Natural killer cell (primary cell): ENCODE measurements at regions not wholly inside any gene's neighbourhood (a gene's known extent, or its start where the extent isn't known, plus 50 kb on each side); places are given as distances from the start of the nearest gene placed in this dataset.

Experiments
- ATAC-seq, 3 donors: fragments of 150-1000 bp in 2 of 3; fragments of 200-7000 bp in 1 of 3; cut with Tn5 transposase; 1 replicate in 1 of 3; 2 replicates in 2 of 3; pipeline ENCODE4 v1.10.0; 2021; ENCODE audit warnings: mild to moderate bottlenecking in 2 of 3, moderate library complexity in 2 of 3
- DNase-seq, 2 donors: peaks; one replicate each; pipeline versions ENCODE4 v3.0.0 to v3.0.0-alpha.2; 2013 to 2021; ENCODE audit warnings: mixed read lengths in 1 of 2
- H3K27ac ChIP-seq: one replicate; pipeline ENCODE4 v1.5.1; 2013; ENCODE audit warnings: mild to moderate bottlenecking, low read length
- H3K27me3 ChIP-seq: one replicate; pipeline ENCODE4 v1.6.1; 2013; ENCODE audit warnings: low read length; ENCODE audit not compliant: control insufficient read depth, insufficient read depth
- H3K36me3 ChIP-seq: one replicate; pipeline ENCODE4 v1.6.1; 2013; ENCODE audit warnings: low read length; ENCODE audit not compliant: control insufficient read depth, insufficient read depth
- H3K4me1 ChIP-seq: one replicate; pipeline ENCODE4 v1.6.1; 2013; ENCODE audit warnings: low read length; ENCODE audit not compliant: control insufficient read depth, insufficient read depth
- H3K4me3 ChIP-seq: one replicate; pipeline ENCODE4 v1.5.1; 2013; ENCODE audit warnings: low read length
- H3K9me3 ChIP-seq: one replicate; pipeline ENCODE4 v1.6.1; 2013; ENCODE audit warnings: low read length; ENCODE audit not compliant: control insufficient read depth, insufficient read depth
- H3K27ac Mint-ChIP-seq, 2 donors: one replicate each; pipeline ENCODE4 v1.8.0; 2022; ENCODE audit warnings: mild to moderate bottlenecking in 2 of 2, mixed read lengths in 2 of 2, moderate library complexity in 1 of 2
- H3K27me3 Mint-ChIP-seq, 2 donors: one replicate each; pipeline ENCODE4 v1.8.0; 2022; ENCODE audit warnings: low read depth in 2 of 2, mixed read lengths in 2 of 2
- H3K36me3 Mint-ChIP-seq: one replicate; pipeline ENCODE4 v1.8.0; 2022; ENCODE audit warnings: mixed read lengths
- H3K4me1 Mint-ChIP-seq, 2 donors: one replicate each; pipeline ENCODE4 v1.8.0; 2022; ENCODE audit warnings: mixed read lengths in 2 of 2
- H3K4me3 Mint-ChIP-seq: one replicate; pipeline ENCODE4 v1.8.0; 2022; ENCODE audit warnings: mild to moderate bottlenecking, moderate library complexity, mixed read lengths
- H3K9me3 Mint-ChIP-seq, 2 donors: one replicate each; pipeline ENCODE4 v1.8.0; 2022; ENCODE audit warnings: mixed read lengths in 2 of 2
- WGBS: methylation state at CpG from one replicate; pipeline ENCODE4 v1.1.7; 2013; ENCODE audit warnings: missing lambda C conversion rate; ENCODE audit not compliant: insufficient coverage; 5-methylcytosine and 5-hydroxymethylcytosine counted together
- intact Hi-C: fragments of 100-400 bp; cut with micrococcal nuclease; formaldehyde crosslinking; loops from one replicate; pipeline ENCODE4 v1.14.2; 2022
- TF ChIP-seq, protein P1 (sequence below): fragments of 200-600 bp; IDR thresholded peaks from one replicate; pipeline ENCODE4 v1.8.0; 2022; ENCODE audit warnings: antibody characterized with exemption

DNA sequence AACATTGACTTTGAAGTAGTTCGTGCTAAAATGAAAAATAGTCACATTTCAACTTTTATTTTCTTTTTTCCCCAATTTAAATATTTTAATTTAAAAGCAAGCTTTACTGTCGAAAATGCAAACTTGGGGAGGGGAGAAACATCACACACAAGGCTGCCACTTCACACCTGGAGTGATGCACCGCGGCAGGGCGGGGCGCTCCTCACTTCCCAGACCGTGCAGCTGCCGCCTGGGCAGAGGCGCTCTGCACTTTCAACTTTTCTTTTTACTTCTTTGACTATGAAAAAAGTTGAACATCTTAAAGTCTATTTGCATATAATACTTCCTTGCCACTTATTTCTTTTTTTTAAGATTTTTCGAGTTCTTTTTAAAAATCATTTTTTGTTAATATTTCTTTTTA lies 993.3 kb upstream of the GJE1 start:
- H3K4me1 Mint-ChIP-seq = no peaks in the 10 kb centered on the region
- H3K36me3 Mint-ChIP-seq = no peaks in the 10 kb centered on the region
- ATAC-seq (no peak), DNase-seq (no peak)
- Histone ChIP-seq H3K4me3 (no peak overlapping the region), H3K27ac (no peak overlapping the region), H3K27me3 (no peaks in the 10 kb centered on the region), H3K9me3 (no peaks in the 10 kb centered on the region), H3K36me3 (no peaks in the 10 kb centered on the region), H3K4me1 (no peaks in the 10 kb centered on the region)
- 92% methylated on average over 8 of the region's 10 CpGs for WGBS
- intact Hi-C loops = no loop called here
- peaks cover 0 to 2% of the 10 kb centered on the region in 2 donors for H3K9me3 Mint-ChIP-seq
- H3K4me3 Mint-ChIP-seq = no peak overlapping the region
- TF ChIP-seq, protein P1, sequence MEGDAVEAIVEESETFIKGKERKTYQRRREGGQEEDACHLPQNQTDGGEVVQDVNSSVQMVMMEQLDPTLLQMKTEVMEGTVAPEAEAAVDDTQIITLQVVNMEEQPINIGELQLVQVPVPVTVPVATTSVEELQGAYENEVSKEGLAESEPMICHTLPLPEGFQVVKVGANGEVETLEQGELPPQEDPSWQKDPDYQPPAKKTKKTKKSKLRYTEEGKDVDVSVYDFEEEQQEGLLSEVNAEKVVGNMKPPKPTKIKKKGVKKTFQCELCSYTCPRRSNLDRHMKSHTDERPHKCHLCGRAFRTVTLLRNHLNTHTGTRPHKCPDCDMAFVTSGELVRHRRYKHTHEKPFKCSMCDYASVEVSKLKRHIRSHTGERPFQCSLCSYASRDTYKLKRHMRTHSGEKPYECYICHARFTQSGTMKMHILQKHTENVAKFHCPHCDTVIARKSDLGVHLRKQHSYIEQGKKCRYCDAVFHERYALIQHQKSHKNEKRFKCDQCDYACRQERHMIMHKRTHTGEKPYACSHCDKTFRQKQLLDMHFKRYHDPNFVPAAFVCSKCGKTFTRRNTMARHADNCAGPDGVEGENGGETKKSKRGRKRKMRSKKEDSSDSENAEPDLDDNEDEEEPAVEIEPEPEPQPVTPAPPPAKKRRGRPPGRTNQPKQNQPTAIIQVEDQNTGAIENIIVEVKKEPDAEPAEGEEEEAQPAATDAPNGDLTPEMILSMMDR = no peak
- no peaks in the 10 kb centered on the region for H3K27me3 Mint-ChIP-seq
- H3K27ac Mint-ChIP-seq = no peak overlapping the region

DNA sequence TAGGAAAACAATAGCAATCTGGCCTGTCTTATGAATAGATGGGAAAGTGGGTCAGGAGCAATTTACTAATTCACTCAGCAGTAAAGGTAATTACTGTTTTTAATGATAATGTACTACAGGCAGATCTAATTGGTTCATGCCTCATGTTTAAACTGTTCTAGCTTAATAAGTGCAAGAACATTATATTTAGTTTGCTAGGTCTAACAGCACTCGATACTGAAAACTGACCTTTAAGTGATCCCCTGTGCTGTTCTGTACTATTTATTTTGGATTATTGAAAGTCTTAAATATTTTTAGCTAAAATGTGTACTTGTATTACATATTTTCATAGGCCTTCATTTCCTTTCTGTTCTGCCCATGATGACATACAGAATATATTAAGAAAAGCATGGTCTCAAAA lies 998.0 kb upstream of the GJE1 start:
- WGBS = 83% methylated on average over 1 of the region's 1 CpG
- Mint-ChIP-seq H3K27me3 (no peaks in the 10 kb centered on the region), H3K4me3 (no peak overlapping the region), H3K4me1 (no peaks in the 10 kb centered on the region), H3K36me3 (no peaks in the 10 kb centered on the region), H3K9me3 (no peaks in the 10 kb centered on the region), H3K27ac (no peak overlapping the region)
- H3K9me3 ChIP-seq = no peaks in the 10 kb centered on the region
- no peaks in the 10 kb centered on the region for H3K36me3 ChIP-seq
- no peaks in the 10 kb centered on the region for H3K4me1 ChIP-seq
- H3K27me3 ChIP-seq = no peaks in the 10 kb centered on the region
- intact Hi-C loops = no loop called here
- DNase-seq (no peak), ATAC-seq (no peak)
- no peak overlapping the region for H3K27ac ChIP-seq
- TF ChIP-seq, protein P1 = no peak
- H3K4me3 ChIP-seq = no peak overlapping the region

DNA sequence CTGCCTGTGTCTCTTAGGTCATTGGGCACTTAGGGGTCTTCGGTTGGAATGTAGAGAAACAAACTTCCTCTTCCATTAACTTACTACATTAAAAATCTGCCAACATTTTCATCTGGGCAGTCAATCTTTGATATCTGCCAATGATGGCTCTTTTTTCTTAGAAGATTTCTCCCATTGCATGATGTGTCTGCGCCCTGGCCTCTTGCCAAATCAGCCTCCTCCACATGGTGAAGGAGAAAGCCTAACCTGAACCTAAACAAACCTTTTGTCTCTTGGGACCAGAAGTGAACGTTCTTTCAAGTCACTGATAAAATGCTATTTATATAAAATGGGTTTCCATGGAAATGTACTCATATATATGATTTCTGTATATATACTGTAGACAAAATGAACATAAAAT lies 998.9 kb upstream of the GJE1 start:
- Mint-ChIP-seq H3K27ac (no peak overlapping the region), H3K9me3 (no peaks in the 10 kb centered on the region), H3K4me3 (no peak overlapping the region), H3K36me3 (no peaks in the 10 kb centered on the region), H3K27me3 (no peaks in the 10 kb centered on the region), H3K4me1 (no peaks in the 10 kb centered on the region)
- ATAC-seq = no peak
- Histone ChIP-seq H3K9me3 (no peaks in the 10 kb centered on the region), H3K36me3 (no peaks in the 10 kb centered on the region), H3K4me3 (no peak overlapping the region), H3K27ac (no peak overlapping the region), H3K27me3 (no peaks in the 10 kb centered on the region), H3K4me1 (no peaks in the 10 kb centered on the region)
- intact Hi-C loops = no loop called here
- TF ChIP-seq, protein P1 = no peak
- no peak for DNase-seq
- WGBS = 94% methylated on average over 2 of the region's 3 CpGs

DNA sequence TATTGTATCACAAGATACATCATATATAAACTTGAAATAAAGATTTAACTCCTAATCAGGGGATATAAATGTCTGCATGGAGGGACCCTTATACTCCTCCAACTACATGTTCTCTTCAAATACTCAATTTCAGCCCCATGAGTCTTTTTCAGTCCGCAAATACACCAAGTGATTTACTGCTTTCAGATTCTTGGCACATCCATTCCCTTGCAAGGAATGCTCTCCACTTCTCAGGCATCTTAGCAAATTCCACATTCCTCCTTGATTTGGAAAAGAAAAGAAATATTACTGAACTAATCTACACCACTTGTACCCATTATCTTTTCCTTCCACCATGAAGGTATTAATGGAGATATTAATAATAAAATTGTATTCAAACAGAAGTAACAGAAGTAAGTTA lies 999.4 kb upstream of the GJE1 start:
- Mint-ChIP-seq H3K36me3 (no peaks in the 10 kb centered on the region), H3K9me3 (no peaks in the 10 kb centered on the region), H3K27ac (no peak overlapping the region), H3K4me3 (no peak overlapping the region), H3K4me1 (no peaks in the 10 kb centered on the region), H3K27me3 (no peaks in the 10 kb centered on the region)
- DNase-seq (no peak), ATAC-seq (no peak)
- Histone ChIP-seq H3K4me3 (no peak overlapping the region), H3K36me3 (no peaks in the 10 kb centered on the region), H3K27me3 (no peaks in the 10 kb centered on the region), H3K27ac (no peak overlapping the region), H3K4me1 (no peaks in the 10 kb centered on the region), H3K9me3 (no peaks in the 10 kb centered on the region)
- TF ChIP-seq, protein P1 = no peak
- intact Hi-C loops = no loop called here
- 100% methylated on average over 1 of the region's 1 CpG for WGBS
